ENCODE measurements at regions not wholly inside any gene's neighbourhood (a gene's known extent, or its start where the extent isn't known, plus 50 kb on each side); places are given as distances from the start of the nearest gene placed in this dataset.

DNA sequence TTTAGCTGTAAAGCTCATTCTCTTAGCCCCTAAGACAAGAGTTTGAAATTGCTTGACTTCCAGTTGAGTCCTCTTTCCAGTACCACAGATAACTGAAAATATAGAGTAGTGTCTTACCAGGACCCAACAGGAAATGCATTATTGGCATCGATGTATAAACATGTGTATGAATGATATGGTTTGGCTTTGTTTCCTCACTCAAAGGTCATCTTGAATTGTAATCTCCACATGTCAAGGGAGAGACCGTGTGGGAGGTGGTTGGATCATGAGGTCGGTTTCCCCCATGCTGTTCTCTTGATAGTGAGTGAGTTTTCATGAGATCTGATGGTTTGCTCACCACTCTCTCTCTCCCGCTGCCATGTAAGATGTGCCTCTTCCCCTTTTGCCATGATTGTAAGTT, 745.0 kb downstream of the TMEM182 start:
- H3K9me3 ChIP-seq = no peaks in the 10 kb centered on the region
- intact Hi-C loops (cut with DNase I; ENCODE audit: low total_unique reads) = no loop called here

DNA sequence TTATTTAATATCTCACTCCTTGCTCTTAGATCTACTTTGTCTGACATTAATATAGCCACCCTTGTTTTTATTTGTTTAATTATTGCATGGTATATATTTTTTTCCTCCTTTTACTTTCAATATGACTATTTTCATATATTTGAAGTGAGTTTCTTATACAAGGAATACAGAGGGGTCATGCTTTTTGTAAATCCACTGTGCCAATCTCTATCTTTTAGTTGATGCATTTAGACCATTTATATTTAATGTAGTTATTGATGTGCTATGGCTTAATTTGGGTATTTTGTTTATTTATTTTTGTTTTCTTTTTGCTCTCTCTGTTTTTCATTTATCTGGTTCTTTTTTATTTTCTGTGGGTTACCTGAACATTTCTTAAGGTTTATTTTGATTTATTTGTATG, 750.6 kb downstream of the TMEM182 start:
- Histone ChIP-seq H3K4me1 (no peaks in the 10 kb centered on the region), H3K4me3 (no peak overlapping the region), H3K9me3 (no peaks in the 10 kb centered on the region), H3K36me3 (no peaks in the 10 kb centered on the region), H3K27ac (no peak overlapping the region), H3K27me3 (no peaks in the 10 kb centered on the region)
- in situ Hi-C loops (cut with MboI; ENCODE audit: low pct_ligation_motif_present in 1 of 4, low pct_unique_long_range_greater_than_20kb in 1 of 4, low sequenced_read_pairs in 3 of 4) = no loop called here
- no peak for DNase-seq
- intact Hi-C loops (cut with DNase I; ENCODE audit: low total_unique reads) = no loop called here
- TF ChIP-seq POLR2AphosphoS5 (IDR thresholded peaks at IDR 0.05) = no peak
- no peak for TF ChIP-seq POLR2A (IDR thresholded peaks at IDR 0.05)
- no peak for TF ChIP-seq EP300 (IDR thresholded peaks at IDR 0.05; ENCODE audit: low read depth)
- TF ChIP-seq, protein P1, sequence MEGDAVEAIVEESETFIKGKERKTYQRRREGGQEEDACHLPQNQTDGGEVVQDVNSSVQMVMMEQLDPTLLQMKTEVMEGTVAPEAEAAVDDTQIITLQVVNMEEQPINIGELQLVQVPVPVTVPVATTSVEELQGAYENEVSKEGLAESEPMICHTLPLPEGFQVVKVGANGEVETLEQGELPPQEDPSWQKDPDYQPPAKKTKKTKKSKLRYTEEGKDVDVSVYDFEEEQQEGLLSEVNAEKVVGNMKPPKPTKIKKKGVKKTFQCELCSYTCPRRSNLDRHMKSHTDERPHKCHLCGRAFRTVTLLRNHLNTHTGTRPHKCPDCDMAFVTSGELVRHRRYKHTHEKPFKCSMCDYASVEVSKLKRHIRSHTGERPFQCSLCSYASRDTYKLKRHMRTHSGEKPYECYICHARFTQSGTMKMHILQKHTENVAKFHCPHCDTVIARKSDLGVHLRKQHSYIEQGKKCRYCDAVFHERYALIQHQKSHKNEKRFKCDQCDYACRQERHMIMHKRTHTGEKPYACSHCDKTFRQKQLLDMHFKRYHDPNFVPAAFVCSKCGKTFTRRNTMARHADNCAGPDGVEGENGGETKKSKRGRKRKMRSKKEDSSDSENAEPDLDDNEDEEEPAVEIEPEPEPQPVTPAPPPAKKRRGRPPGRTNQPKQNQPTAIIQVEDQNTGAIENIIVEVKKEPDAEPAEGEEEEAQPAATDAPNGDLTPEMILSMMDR (IDR thresholded peaks at IDR 0.05) = no peak

More for the DNA sequence above, 745.0 kb downstream of the TMEM182 start:
- no peak overlapping the region for H3K27ac ChIP-seq
- H3K4me3 ChIP-seq = no peak overlapping the region
- no peak for DNase-seq
- 67 to 92% methylated on average over 2 to 4 of the region's 4 CpGs for WGBS, 2 donors (ENCODE audit: low coverage in 1 of 2)
- in situ Hi-C loops (cut with MboI; ENCODE audit: low pct_ligation_motif_present in 1 of 4, low pct_unique_long_range_greater_than_20kb in 1 of 4, low sequenced_read_pairs in 3 of 4) = no loop called here
- H3K36me3 ChIP-seq = no peaks in the 10 kb centered on the region
- no peak for TF ChIP-seq POLR2AphosphoS5 (IDR thresholded peaks at IDR 0.05)
- no peak for TF ChIP-seq POLR2A (IDR thresholded peaks at IDR 0.05)
- no peak for TF ChIP-seq EP300 (IDR thresholded peaks at IDR 0.05; ENCODE audit: low read depth)
- TF ChIP-seq, protein P1 (IDR thresholded peaks at IDR 0.05) = no peak
- no peaks in the 10 kb centered on the region for H3K27me3 ChIP-seq
- H3K4me1 ChIP-seq = no peaks in the 10 kb centered on the region

DNA sequence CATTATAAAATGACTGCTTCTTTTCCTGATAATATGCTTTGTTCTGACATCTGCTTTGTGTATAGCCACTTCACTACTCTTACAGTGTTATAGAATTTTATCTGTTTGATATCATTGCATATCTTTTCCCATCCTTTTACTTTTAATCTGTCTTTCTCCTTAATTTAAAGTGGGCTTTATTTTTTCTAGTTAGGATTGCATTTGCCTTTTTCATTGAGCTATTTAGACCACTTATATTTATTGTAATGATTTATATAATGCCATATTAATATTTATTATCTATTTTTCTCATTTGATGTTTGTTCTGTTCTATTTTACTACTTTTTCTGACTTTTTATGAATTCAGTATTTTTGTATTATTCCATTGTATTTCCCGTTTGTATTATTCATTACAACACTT, 758.7 kb downstream of the TMEM182 start:
- Histone ChIP-seq H3K36me3 (no peaks in the 10 kb centered on the region), H3K9me3 (no peaks in the 10 kb centered on the region), H3K4me3 (no peak overlapping the region), H3K4me1 (no peaks in the 10 kb centered on the region), H3K27ac (no peak overlapping the region), H3K27me3 (no peaks in the 10 kb centered on the region)
- in situ Hi-C loops (cut with MboI; ENCODE audit: low pct_ligation_motif_present in 1 of 4, low pct_unique_long_range_greater_than_20kb in 1 of 4, low sequenced_read_pairs in 3 of 4) (no loop called here), intact Hi-C loops (cut with DNase I; ENCODE audit: low total_unique reads) (no loop called here)
- TF ChIP-seq POLR2A (IDR thresholded peaks at IDR 0.05) (no peak), POLR2AphosphoS5 (IDR thresholded peaks at IDR 0.05) (no peak), EP300 (IDR thresholded peaks at IDR 0.05; ENCODE audit: low read depth) (no peak)
- TF ChIP-seq, protein P1 (IDR thresholded peaks at IDR 0.05) = no peak
- no peak for DNase-seq
- WGBS, 2 donors (ENCODE audit: low coverage in 1 of 2) = 73 to 89% methylated on average over 1 of the region's 1 CpG

DNA sequence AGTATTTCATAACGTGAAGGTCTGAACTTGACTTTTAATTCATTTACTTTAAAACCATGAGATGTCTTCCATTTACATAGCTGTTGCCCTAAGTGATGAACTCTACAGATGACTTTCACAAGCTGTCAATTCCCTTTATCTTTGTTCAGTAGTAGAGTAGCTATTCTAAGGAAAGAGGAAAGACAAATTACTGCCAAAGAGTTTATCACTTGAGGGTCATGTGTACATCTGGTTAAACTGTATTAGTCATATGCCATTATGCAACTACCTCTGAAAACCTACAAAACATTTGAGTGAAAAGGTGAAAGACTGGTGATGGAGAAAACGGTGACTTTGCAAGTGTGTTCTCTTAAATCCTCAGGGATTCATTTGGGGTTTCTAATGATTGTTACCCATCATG, 763.9 kb downstream of the TMEM182 start:
- Histone ChIP-seq H3K27ac (no peak overlapping the region), H3K27me3 (no peaks in the 10 kb centered on the region), H3K36me3 (no peaks in the 10 kb centered on the region), H3K9me3 (no peaks in the 10 kb centered on the region), H3K4me3 (no peak overlapping the region), H3K4me1 (no peaks in the 10 kb centered on the region)
- intact Hi-C loops (cut with DNase I; ENCODE audit: low total_unique reads) (no loop called here), in situ Hi-C loops (cut with MboI; ENCODE audit: low pct_ligation_motif_present in 1 of 4, low pct_unique_long_range_greater_than_20kb in 1 of 4, low sequenced_read_pairs in 3 of 4) (no loop called here)
- TF ChIP-seq EP300 (IDR thresholded peaks at IDR 0.05; ENCODE audit: low read depth) (no peak), POLR2A (IDR thresholded peaks at IDR 0.05) (no peak), POLR2AphosphoS5 (IDR thresholded peaks at IDR 0.05) (no peak)
- TF ChIP-seq, protein P1 (IDR thresholded peaks at IDR 0.05) = no peak
- 76 to 79% methylated on average over 2 of the region's 2 CpGs for WGBS, 2 donors (ENCODE audit: low coverage in 1 of 2)
- no peak for DNase-seq
